Endodermal cell (in vitro differentiated cells): ENCODE measurements at regions not wholly inside any gene's neighbourhood (a gene's known extent, or its start where the extent isn't known, plus 50 kb on each side); places are given as distances from the start of the nearest gene placed in this dataset.

Experiments
- DNase-seq: peaks from one replicate; pipeline ENCODE4 v3.0.0-alpha.2; 2017
- H3K27ac ChIP-seq: 2 replicates; pipeline ENCODE4 v1.5.1; 2013; ENCODE audit warnings: mild to moderate bottlenecking, low read depth, low read length, moderate library complexity
- H3K27me3 ChIP-seq: 2 replicates; pipeline ENCODE4 v1.6.1; 2013; ENCODE audit warnings: mild to moderate bottlenecking, low read length, moderate library complexity; ENCODE audit not compliant: insufficient read depth, control insufficient read depth, poor library complexity, severe bottlenecking
- H3K36me3 ChIP-seq: 2 replicates; pipeline ENCODE4 v1.7.0; 2013; ENCODE audit warnings: mild to moderate bottlenecking, low read length, moderate library complexity; ENCODE audit not compliant: control insufficient read depth, insufficient read depth
- H3K4me1 ChIP-seq: one replicate; pipeline ENCODE4 v1.7.0; 2013; ENCODE audit warnings: low read length; ENCODE audit not compliant: control insufficient read depth, insufficient read depth
- H3K4me3 ChIP-seq: 2 replicates; pipeline ENCODE4 v1.5.1; 2013; ENCODE audit warnings: mild to moderate bottlenecking, low read length, moderate library complexity
- H3K9ac ChIP-seq: 2 replicates; pipeline ENCODE4 v1.6.1; 2013; ENCODE audit warnings: mild to moderate bottlenecking, low read length, moderate library complexity; ENCODE audit not compliant: poor library complexity, severe bottlenecking; ENCODE audit errors: extremely low read depth
- H3K9me3 ChIP-seq: 2 replicates; pipeline ENCODE4 v1.6.1; 2013; ENCODE audit warnings: mild to moderate bottlenecking, low read length, moderate library complexity; ENCODE audit not compliant: control insufficient read depth
- H3K27ac Mint-ChIP-seq: 2 replicates; pipeline ENCODE4 v1.8.0; 2020; ENCODE audit warnings: mixed read lengths
- H3K27me3 Mint-ChIP-seq: 2 replicates; pipeline ENCODE4 v1.8.0; 2021; ENCODE audit warnings: mild to moderate bottlenecking, mixed read lengths; ENCODE audit not compliant: insufficient read depth
- H3K36me3 Mint-ChIP-seq: 2 replicates; pipeline ENCODE4 v1.8.0; 2020; ENCODE audit warnings: low read depth, mixed read lengths
- H3K4me1 Mint-ChIP-seq: 2 replicates; pipeline ENCODE4 v1.8.0; 2020; ENCODE audit warnings: mixed read lengths
- H3K4me3 Mint-ChIP-seq: 2 replicates; pipeline ENCODE4 v1.8.0; 2020; ENCODE audit warnings: mild to moderate bottlenecking, moderate library complexity, mixed read lengths
- H3K9me3 Mint-ChIP-seq: 2 replicates; pipeline ENCODE4 v1.8.0; 2020; ENCODE audit warnings: mild to moderate bottlenecking, mixed read lengths
- WGBS, 2 experiments: methylation state at CpG; one replicate each; pipeline versions ENCODE4 v1.1.5 to v1.1.7; 2013; ENCODE audit warnings: missing lambda C conversion rate in 2 of 2, mixed read lengths in 1 of 2; ENCODE audit not compliant: insufficient coverage in 1 of 2, insufficient read length in 1 of 2; 5-methylcytosine and 5-hydroxymethylcytosine counted together
- TF ChIP-seq, protein P1 (sequence below): fragments of 200-600 bp; sonication (generic); conservative IDR thresholded peaks from 2 replicates; pipeline ENCODE4 v1.5.0; 2021; ENCODE audit warnings: antibody characterized with exemption, mild to moderate bottlenecking

- TF ChIP-seq, protein P1, sequence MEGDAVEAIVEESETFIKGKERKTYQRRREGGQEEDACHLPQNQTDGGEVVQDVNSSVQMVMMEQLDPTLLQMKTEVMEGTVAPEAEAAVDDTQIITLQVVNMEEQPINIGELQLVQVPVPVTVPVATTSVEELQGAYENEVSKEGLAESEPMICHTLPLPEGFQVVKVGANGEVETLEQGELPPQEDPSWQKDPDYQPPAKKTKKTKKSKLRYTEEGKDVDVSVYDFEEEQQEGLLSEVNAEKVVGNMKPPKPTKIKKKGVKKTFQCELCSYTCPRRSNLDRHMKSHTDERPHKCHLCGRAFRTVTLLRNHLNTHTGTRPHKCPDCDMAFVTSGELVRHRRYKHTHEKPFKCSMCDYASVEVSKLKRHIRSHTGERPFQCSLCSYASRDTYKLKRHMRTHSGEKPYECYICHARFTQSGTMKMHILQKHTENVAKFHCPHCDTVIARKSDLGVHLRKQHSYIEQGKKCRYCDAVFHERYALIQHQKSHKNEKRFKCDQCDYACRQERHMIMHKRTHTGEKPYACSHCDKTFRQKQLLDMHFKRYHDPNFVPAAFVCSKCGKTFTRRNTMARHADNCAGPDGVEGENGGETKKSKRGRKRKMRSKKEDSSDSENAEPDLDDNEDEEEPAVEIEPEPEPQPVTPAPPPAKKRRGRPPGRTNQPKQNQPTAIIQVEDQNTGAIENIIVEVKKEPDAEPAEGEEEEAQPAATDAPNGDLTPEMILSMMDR: no peak
- Histone ChIP-seq H3K4me3 (no peak overlapping the region), H3K27ac (no peak overlapping the region), H3K9ac (no peak overlapping the region), H3K4me1 (no peaks in the 10 kb centered on the region), H3K27me3 (no peaks in the 10 kb centered on the region), H3K9me3 (no peaks in the 10 kb centered on the region), H3K36me3 (no peaks in the 10 kb centered on the region)
- Mint-ChIP-seq H3K27ac (no peak overlapping the region), H3K36me3 (no peaks in the 10 kb centered on the region), H3K4me3 (no peak overlapping the region), H3K9me3 (no peaks in the 10 kb centered on the region), H3K4me1 (peaks cover 3% of the 10 kb centered on the region), H3K27me3 (no peaks in the 10 kb centered on the region)
- no peak for DNase-seq
Measured at GRCh38 chr6:53974941-53975340, 136.3 kb upstream of the MLIP start.

DNA sequence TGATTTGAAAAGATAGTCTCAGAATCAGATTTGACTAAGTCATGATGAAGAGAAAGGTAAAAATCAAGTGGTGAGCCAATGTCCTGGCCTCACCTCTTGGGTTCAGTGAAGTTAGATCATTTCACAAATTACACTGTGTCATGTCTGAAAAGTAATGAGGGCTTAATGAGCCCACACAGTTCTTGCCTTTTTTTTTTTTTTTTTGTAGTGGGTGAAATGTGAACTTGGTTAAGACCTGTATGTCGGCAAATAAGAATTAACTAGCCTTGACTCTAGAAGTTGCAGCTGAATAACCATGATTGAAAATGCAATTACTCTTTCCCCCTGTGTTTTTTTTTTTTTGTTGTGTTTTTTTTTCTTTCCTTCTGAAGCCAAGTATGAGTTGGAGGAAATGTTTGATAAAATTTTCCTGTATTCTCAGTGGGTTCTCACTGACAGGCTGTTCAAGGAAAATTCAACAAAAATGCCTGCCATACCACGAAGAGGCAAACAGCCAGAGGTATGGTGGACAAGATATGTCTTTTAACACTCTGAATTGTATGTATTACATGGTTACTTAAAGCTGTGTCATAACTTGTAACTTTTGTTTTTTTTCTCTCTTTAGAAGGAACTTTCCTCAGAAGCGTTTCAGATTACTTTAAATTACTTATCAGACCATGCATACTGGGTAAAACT is 135.2 kb upstream of the MLIP start:
- no peaks in the 10 kb centered on the region for H3K36me3 Mint-ChIP-seq
- WGBS, 2 experiments: 89 to 91% methylated on average over 1 to 3 of the region's 3 CpGs
- H3K4me1 ChIP-seq: no peaks in the 10 kb centered on the region

DNA sequence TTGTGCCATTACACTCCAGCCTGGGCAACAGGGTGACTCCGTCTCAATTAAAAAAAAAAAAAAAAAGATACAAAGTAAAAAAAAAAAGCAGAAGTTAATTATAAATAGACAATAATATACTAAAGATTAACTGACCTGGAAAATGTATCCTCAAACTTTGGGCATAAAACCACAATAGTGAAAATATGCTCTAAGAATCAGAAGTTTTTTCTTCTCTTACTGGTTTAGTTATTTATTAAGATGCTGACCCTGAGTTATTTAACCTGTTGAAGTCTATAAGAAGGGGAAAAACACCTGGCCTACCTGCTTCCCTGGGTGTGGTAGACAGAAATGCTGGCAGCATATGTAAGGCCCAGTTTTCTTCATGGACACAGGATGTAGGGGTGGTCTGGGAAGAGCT is 133.7 kb upstream of the MLIP start:
- Histone ChIP-seq H3K4me1 (no peaks in the 10 kb centered on the region), H3K36me3 (no peaks in the 10 kb centered on the region), H3K27me3 (no peaks in the 10 kb centered on the region), H3K9me3 (no peaks in the 10 kb centered on the region), H3K27ac (no peak overlapping the region), H3K4me3 (no peak overlapping the region), H3K9ac (no peak overlapping the region)
- no peaks in the 10 kb centered on the region for H3K4me1 Mint-ChIP-seq
- no peak overlapping the region for H3K27ac Mint-ChIP-seq
- no peaks in the 10 kb centered on the region for H3K36me3 Mint-ChIP-seq
- no peaks in the 10 kb centered on the region for H3K9me3 Mint-ChIP-seq
- no peak for DNase-seq
- TF ChIP-seq, protein P1: no peak
- no CpG with 5 or more reads among the region's 1 CpG for WGBS, 2 experiments
- no peak overlapping the region for H3K4me3 Mint-ChIP-seq
- H3K27me3 Mint-ChIP-seq: no peaks in the 10 kb centered on the region

More for the DNA sequence above, 135.2 kb upstream of the MLIP start:
- H3K9me3 Mint-ChIP-seq: no peaks in the 10 kb centered on the region
- DNase-seq: no peak
- H3K27me3 Mint-ChIP-seq: no peaks in the 10 kb centered on the region
- no peak overlapping the region for H3K4me3 ChIP-seq
- no peaks in the 10 kb centered on the region for H3K36me3 ChIP-seq
- TF ChIP-seq, protein P1: no peak
- H3K9ac ChIP-seq: no peak overlapping the region
- no peak overlapping the region for H3K27ac Mint-ChIP-seq
- no peak overlapping the region for H3K4me3 Mint-ChIP-seq
- H3K27me3 ChIP-seq: no peaks in the 10 kb centered on the region
- no peak overlapping the region for H3K27ac ChIP-seq
- H3K4me1 Mint-ChIP-seq: peaks cover 3% of the 10 kb centered on the region
- H3K9me3 ChIP-seq: no peaks in the 10 kb centered on the region
